IPS-18c (cell line): ENCODE measurements at regions not wholly inside any gene's neighbourhood (a gene's known extent, or its start where the extent isn't known, plus 50 kb on each side); places are given as distances from the start of the nearest gene placed in this dataset.

Experiments used
- H3K4me3 ChIP-seq: 2 replicates; pipeline ENCODE4 v1.7.0; 2013; ENCODE audit warnings: low read depth, mild to moderate bottlenecking, low read length, moderate library complexity; ENCODE audit not compliant: insufficient read depth
- H3K9me3 ChIP-seq: one replicate; pipeline ENCODE4 v1.6.1; 2013; ENCODE audit warnings: mild to moderate bottlenecking, low read length, moderate library complexity; ENCODE audit not compliant: control insufficient read depth, insufficient read depth

- H3K9me3 ChIP-seq, result no peaks in the 10 kb centered on the region
- no peak overlapping the region for H3K4me3 ChIP-seq
These were observed 166.1 kb upstream of the MTNR1B start for GRCh38 chr11:92803391-92803790.

GRCh38 chr11:92804388-92804966, 165.0 kb upstream of the MTNR1B start:
- Histone ChIP-seq H3K4me3 (no peak overlapping the region), H3K9me3 (no peaks in the 10 kb centered on the region)

- H3K9me3 ChIP-seq, result no peaks in the 10 kb centered on the region
- no peak overlapping the region for H3K4me3 ChIP-seq
These were observed 161.4 kb upstream of the MTNR1B start for GRCh38 chr11:92808022-92808421.

GRCh38 chr11:92810423-92811064, 158.9 kb upstream of the MTNR1B start:
- no peak overlapping the region for H3K4me3 ChIP-seq
- no peaks in the 10 kb centered on the region for H3K9me3 ChIP-seq

- no peak overlapping the region for H3K4me3 ChIP-seq
These were observed 158.1 kb upstream of the MTNR1B start for GRCh38 chr11:92811341-92811740.

GRCh38 chr11:92812841-92813240, 156.6 kb upstream of the MTNR1B start:
- no peaks in the 10 kb centered on the region for H3K9me3 ChIP-seq

More at GRCh38 chr11:92811341-92811740, 158.1 kb upstream of the MTNR1B start:
- no peaks in the 10 kb centered on the region for H3K9me3 ChIP-seq

GRCh38 chr11:92819830-92820229, 149.6 kb upstream of the MTNR1B start:
- Histone ChIP-seq H3K9me3 (no peaks in the 10 kb centered on the region), H3K4me3 (no peak overlapping the region)

More at GRCh38 chr11:92812841-92813240, 156.6 kb upstream of the MTNR1B start:
- no peak overlapping the region for H3K4me3 ChIP-seq

GRCh38 chr11:92820860-92821259, 148.6 kb upstream of the MTNR1B start:
- Histone ChIP-seq H3K4me3 (no peak overlapping the region), H3K9me3 (no peaks in the 10 kb centered on the region)

- Histone ChIP-seq H3K9me3 (no peaks in the 10 kb centered on the region), H3K4me3 (no peak overlapping the region)
These were observed 147.0 kb upstream of the MTNR1B start for GRCh38 chr11:92822410-92822809.

- Histone ChIP-seq H3K9me3 (no peaks in the 10 kb centered on the region), H3K4me3 (no peak overlapping the region)
These were observed 143.3 kb upstream of the MTNR1B start for GRCh38 chr11:92826136-92826535.

GRCh38 chr11:92826603-92827002, 142.8 kb upstream of the MTNR1B start:
- Histone ChIP-seq H3K9me3 (no peaks in the 10 kb centered on the region), H3K4me3 (no peak overlapping the region)

GRCh38 chr11:92827132-92827531, 142.3 kb upstream of the MTNR1B start:
- no peaks in the 10 kb centered on the region for H3K9me3 ChIP-seq

GRCh38 chr11:92828556-92828955, 140.9 kb upstream of the MTNR1B start:
- Histone ChIP-seq H3K9me3 (no peaks in the 10 kb centered on the region), H3K4me3 (no peak overlapping the region)

More at GRCh38 chr11:92827132-92827531, 142.3 kb upstream of the MTNR1B start:
- H3K4me3 ChIP-seq, result no peak overlapping the region

- Histone ChIP-seq H3K4me3 (no peak overlapping the region), H3K9me3 (no peaks in the 10 kb centered on the region)
These were observed 140.3 kb upstream of the MTNR1B start for GRCh38 chr11:92829121-92829520.

GRCh38 chr11:92829671-92830070, 139.8 kb upstream of the MTNR1B start:
- Histone ChIP-seq H3K9me3 (no peaks in the 10 kb centered on the region), H3K4me3 (no peak overlapping the region)

GRCh38 chr11:92830377-92831155, 138.9 kb upstream of the MTNR1B start:
- H3K4me3 ChIP-seq, result no peak overlapping the region
- no peaks in the 10 kb centered on the region for H3K9me3 ChIP-seq

- Histone ChIP-seq H3K4me3 (no peak overlapping the region), H3K9me3 (no peaks in the 10 kb centered on the region)
These were observed 135.0 kb upstream of the MTNR1B start for GRCh38 chr11:92834296-92835020.
